ENCODE measurements at regions not wholly inside any gene's neighbourhood (a gene's known extent, or its start where the extent isn't known, plus 50 kb on each side); places are given as distances from the start of the nearest gene placed in this dataset.

- Histone ChIP-seq H3K4me2 (no peak overlapping the region), H3K9ac (no peak overlapping the region), H3K9me3 (no peaks in the 10 kb centered on the region), H3K36me3 (replicated peaks in 1 of 2; ENCODE audit: control insufficient read depth in 1 of 2, insufficient read depth in 2 of 2, low read length in 1 of 2) (no peaks in the 10 kb centered on the region), H3K79me2 (ENCODE audit: insufficient read depth) (no peaks in the 10 kb centered on the region), H3K27me3 (ENCODE audit: insufficient read depth) (no peaks in the 10 kb centered on the region), H2AFZ (ENCODE audit: low read depth) (no peak overlapping the region), H3K9me2 (no peaks in the 10 kb centered on the region), H3K4me1 (ENCODE audit: control insufficient read depth in 1 of 2, insufficient read depth in 2 of 2, low read depth in 1 of 2, low read length in 1 of 2) (no peaks in the 10 kb centered on the region), H3K27ac (ENCODE audit: low read depth in 2 of 2, low read length in 1 of 2) (no peak overlapping the region), H4K20me1 (ENCODE audit: insufficient read depth) (no peaks in the 10 kb centered on the region), H3F3A (replicated peaks; ENCODE audit: insufficient read depth) (no peaks in the 10 kb centered on the region), H3K4me3 (ENCODE audit: low read depth in 2 of 2, low read length in 1 of 2) (no peak overlapping the region)
- TF ChIP-seq CHD2 (IDR thresholded peaks at IDR 0.05; ENCODE audit: low read length, partially characterized antibody) (no peak), EZH2phosphoT487 (IDR thresholded peaks at IDR 0.05; ENCODE audit: borderline replicate concordance, low read depth) (no peak), JUND (IDR thresholded peaks at IDR 0.05) (no peak), USF1 (IDR thresholded peaks at IDR 0.05; ENCODE audit: borderline replicate concordance, low read depth) (no peak), GABPA (IDR thresholded peaks at IDR 0.05; ENCODE audit: low read depth) (no peak), SIN3A (IDR thresholded peaks at IDR 0.05; ENCODE audit: borderline replicate concordance, low read depth, low read length) (no peak), ZBTB33 (IDR thresholded peaks at IDR 0.05; ENCODE audit: borderline replicate concordance, low read depth) (no peak), FOXJ3 (CRISPR knock-in tag; IDR thresholded peaks at IDR 0.05) (no peak), MAX (IDR thresholded peaks at IDR 0.05; ENCODE audit: low read depth) (no peak), POLR2AphosphoS5 (IDR thresholded peaks at IDR 0.05; ENCODE audit: low read depth, low read length) (no peak), ELF1 (IDR thresholded peaks at IDR 0.05) (no peak), CTCF (IDR thresholded peaks at IDR 0.05) (no peak), IRF3 (IDR thresholded peaks at IDR 0.05; ENCODE audit: low read depth, low read length) (no peak)
- 89% methylated on average over 10 of the region's 10 CpGs for WGBS (ENCODE audit: low lambda C conversion rate)
- no peak for DNase-seq
- ChIA-PET POLR2A (no interaction called here), CTCF (interaction anchor here (0.5 to 3.6 kb wide), 3 partner anchors 10 to 1135 kb away, joined by 3 to 17 read pairs (median 6); no protein-coding TSS in a partner anchor)
Measured at GRCh38 chr5:170444969-170445505, 55.9 kb upstream of the KCNMB1 start.
